GM23248 (cell line): ENCODE measurements at regions not wholly inside any gene's neighbourhood (a gene's known extent, or its start where the extent isn't known, plus 50 kb on each side); places are given as distances from the start of the nearest gene placed in this dataset.
"Not testable (repeated sequence)": the region's sequence is repeated elsewhere in the genome, so short reads cannot be mapped to it uniquely, and the experiment has no call there.

ENCODE experiments used
- EZH2 ChIP-seq: fragments of 200-600 bp; sonication (generic); IDR thresholded peaks from 2 replicates; pipeline ENCODE4 v1.6.1; 2018; ENCODE audit warnings: antibody characterized with exemption, mild to moderate bottlenecking; ENCODE audit not compliant: insufficient read depth, poor library complexity, severe bottlenecking
- EZH2phosphoT487 ChIP-seq: fragments of 200-600 bp; sonication (generic); IDR thresholded peaks from 2 replicates; pipeline ENCODE4 v1.6.1; 2018; ENCODE audit warnings: antibody characterized with exemption, moderate library complexity, mild to moderate bottlenecking, low read depth; ENCODE audit not compliant: insufficient read depth

DNA sequence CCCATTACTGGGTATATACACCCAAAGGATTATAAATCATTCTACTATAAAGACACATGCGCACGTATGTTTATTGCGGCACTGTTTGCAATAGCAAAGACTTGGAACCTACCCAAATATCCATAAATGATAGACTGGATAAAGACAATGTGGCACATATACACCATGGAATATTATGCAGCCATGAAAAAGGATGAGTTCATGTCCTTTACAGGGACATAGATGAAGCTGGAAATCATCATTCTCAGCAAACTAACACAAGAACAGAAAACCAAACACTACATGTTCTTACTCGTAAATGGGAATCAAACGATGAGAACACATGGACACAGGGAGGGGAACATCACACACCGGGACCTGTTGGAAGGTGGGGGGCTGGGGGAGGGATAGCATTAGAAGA, 171.3 kb downstream of the SUDS3 start:
- not testable (repeated sequence) for TF ChIP-seq EZH2, EZH2phosphoT487
